GM19324 (cell line): ENCODE measurements at regions not wholly inside any gene's neighbourhood (a gene's known extent, or its start where the extent isn't known, plus 50 kb on each side); places are given as distances from the start of the nearest gene placed in this dataset.

Experiments
- ATAC-seq: cut with Tn5 transposase; IDR thresholded peaks from one replicate; pipeline ENCODE4 v1.9.1; 2021; ENCODE audit warnings: mild to moderate bottlenecking, moderate library complexity; ENCODE audit not compliant: unreplicated experiment, low FRiP score

DNA sequence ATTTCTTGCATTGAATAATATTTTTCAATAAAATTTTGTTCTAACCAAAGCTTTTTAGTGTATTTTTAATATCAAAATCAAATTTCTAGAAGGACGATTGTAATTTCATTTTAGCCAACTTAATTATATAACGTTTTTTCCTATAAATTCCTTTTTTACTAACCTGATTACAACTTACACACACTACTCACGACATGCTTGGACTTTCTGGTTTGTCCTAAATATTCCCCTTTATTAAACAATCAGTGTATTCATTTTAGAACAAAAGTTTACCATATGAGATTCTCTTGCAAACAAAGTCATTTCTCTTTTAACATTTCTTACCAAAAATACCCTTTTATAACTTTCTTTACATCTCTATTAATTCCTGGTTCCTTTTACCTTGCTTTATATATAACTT is 173.7 kb downstream of the PWWP3B start:
- ATAC-seq: no peak

DNA sequence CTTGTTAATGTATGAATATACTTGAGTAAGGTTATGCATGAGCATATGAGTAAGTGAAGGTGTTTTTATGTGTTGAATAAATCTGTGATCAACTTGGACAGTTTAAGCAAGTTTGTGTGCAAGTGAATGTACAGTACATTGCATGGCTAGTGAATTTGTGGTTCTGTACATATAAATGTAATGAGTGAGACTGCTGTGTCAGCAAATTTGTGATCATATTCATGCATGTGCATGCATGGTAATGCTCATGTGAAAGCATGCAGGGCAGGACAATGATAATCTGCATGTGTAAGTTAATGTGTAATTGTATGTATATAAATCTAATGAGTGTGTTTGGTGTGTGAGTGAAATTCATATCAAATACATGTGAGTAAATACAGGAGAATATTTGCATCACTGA is 188.5 kb downstream of the PWWP3B start:
- no peak for ATAC-seq

DNA sequence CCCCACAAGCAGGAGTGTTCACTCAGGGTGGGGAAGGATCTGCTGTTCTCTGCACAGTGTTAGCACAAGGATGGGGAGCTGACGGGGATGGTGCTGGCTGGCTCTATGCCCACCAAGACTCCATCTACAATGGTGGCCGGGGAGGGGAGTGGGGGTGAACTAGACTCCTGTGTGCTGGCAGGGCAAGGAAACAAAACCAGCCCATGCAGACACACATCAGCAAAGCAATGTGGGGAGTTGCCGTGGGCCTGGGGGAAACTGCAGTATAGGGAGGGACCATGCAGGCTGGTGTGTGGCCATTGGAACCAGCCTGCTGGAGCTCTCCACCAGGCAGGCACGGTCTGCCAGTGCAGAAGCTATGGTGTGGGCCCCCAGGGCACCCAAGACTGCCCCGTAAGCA is 195.1 kb downstream of the PWWP3B start:
- ATAC-seq: no peak

DNA sequence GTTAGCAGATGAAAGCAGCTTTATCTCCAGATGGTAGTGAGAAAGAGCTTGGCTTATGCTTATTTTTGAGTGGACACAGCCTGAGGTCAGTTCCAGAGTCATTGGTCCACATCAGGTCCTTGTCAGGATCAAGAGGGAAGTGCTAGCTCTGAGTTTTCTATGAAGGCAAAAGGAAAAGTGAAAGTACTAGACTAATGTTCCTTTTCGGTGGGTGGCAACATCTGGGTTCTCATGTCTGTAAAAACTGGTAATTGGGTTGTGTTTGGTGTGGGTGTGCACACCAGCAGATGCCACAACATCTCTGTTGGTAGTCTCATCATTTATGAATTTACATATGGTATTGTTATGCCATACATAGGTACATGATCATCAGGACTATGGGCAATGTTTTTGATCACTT is 210.5 kb downstream of the PWWP3B start:
- no peak for ATAC-seq

DNA sequence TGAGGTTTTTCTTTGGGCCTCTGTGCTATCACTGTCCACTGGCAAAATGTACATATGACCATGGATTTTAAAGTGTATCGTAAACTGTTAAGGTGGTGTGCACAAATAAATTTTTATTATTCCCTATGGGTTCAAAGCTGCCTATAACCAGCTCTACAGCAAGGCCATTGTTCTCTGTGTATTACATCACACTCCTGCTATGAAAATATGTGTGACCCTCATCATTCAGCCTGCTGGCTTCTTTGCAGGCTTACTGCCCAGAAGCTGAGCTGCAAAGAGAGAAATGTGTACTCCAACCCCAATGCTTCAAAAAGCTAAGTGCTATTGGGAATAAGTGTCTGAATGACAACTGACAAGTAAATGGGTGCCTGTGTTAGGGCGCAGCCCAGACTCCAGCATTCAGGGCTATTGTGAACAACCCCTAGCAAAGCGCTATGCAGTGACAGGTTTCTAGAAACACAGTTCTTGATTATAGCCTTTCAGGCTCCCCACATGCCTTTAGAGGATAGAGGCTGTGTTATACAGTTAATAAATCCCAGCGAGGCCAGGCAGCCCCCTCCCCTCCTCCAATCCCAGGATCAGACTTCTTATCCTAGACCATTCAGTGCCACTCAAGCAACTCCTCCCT is 220.4 kb upstream of the RADX start:
- ATAC-seq: no peak

DNA sequence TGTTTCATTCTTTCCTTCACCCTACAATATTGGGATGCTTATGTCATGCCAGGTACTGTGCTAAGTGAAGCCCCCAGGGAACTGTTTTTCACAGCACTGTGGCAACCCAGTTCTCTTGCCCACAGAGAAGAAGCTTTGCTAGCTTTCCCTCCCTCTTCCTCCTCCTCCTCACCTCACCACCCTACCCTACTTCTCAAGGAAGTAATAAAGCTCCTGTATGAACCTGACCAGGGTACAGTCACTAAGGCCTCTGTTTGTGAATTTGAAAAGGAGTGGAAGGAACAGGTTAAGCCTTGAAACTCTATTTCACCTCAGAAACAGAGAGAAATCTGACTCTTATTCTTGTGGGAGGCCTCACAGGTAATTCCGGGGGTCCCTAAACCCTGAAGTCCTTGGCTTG is 219.4 kb upstream of the RADX start:
- no peak for ATAC-seq

DNA sequence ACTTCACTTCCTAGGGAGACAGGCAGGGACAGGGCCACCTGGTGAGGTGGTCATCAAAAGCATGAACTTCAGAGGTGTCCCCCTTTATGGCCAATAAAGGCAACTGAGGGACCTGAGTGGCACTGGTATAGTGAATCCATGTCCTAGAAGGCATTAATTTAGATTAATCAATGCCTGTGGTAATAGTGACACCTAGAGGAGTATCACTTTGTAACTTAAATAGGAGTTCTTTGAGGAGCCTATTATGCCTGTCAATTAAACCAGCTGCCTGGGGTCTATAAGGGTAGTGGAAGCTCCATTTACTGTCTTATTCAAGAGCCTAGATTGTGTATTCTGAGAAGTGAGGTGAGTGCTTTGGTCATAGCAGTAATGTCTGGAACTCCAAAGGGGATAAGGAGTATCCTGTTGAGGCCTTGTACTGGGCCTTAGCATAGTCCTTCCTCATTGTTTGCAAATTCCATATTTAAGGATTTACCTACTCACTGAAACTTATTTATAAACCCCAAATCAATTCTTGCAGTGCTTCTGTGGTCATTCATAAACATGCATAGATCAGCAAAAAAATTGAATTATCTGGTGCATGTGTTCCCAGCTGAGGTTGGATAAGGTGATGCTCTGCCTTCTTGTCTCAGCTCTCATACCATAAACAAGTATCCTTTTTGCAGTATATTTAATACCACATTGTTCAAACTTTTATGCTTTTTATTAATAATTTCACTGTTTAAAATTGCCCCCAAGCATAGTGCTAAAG is 213.8 kb upstream of the RADX start:
- no peak for ATAC-seq

DNA sequence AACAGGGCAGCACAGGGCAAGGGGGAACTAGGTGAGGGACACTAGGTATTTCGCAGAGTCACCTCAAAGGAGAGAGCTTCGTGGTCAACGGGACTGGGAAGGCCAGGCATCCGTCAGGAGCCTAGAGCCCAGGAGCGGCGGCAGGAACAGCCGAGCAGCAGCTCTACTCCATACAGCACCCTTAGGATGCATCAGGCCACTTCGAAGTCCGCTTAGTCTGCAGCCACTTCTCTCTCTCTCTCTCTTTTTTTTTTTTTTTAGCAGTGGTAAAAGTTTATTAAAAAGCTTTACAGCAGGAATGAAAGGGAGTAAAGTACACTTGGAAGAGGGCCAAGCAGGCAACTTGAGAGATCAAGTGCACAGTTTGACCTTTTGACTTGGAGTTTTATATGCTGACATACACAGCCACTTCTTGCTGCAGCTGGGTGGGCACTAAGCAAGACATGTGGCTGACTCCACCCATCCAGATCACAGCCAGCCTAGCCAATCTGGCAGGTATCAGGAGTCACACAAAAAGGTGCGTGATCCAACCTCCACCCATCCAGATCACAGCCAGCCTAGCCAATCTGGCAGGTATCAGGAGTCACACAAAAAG is 209.7 kb upstream of the RADX start:
- no peak for ATAC-seq

DNA sequence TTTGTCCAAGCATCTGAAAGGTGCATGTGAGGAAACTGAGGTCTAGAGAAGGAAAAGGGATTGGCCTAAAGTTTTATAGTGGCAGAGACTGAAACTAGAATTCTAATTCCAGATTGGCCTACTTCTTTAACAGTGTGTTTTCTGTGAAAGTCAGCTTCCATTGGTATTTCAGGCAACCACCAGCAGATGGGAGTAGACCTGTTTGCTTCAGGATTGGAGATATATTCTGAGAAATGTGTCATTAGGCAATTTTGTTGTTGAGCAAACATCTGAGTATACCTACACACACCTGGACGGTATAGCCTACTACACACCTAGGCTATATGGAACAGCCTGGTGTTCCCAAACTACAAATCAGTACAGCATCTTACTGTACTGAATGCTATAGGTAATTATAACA is 207.3 kb upstream of the RADX start:
- no peak for ATAC-seq

DNA sequence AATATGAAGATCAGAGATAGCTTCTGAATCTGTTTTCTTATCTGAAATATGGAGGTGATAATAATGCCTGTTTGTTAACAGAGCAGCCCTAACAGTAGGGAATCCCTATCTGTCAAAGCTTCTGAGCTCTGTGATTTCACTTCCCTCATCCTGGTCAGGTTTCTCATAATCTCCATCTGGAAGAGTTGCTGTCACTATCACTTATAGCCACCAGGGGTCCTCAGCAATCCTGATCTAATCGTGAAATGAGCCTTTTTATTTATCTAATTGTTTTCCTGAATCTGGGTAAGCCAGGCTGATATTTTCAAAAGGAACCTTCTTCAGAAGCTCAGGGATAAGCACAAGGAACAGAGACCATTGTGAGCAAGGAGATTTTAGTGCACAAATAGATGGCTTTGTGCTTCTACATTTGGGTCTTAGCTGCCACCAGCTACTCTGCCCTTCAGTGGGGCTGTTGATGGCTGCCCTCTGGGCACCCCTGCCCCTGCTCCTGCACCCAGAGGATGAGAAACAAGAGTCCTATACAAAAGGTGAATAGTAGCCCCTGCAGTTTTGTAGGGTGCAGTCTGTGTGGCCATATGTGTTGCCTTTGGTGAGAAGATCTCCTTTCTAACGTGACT is 196.4 kb upstream of the RADX start:
- peak; percentile 80 for ATAC-seq

DNA sequence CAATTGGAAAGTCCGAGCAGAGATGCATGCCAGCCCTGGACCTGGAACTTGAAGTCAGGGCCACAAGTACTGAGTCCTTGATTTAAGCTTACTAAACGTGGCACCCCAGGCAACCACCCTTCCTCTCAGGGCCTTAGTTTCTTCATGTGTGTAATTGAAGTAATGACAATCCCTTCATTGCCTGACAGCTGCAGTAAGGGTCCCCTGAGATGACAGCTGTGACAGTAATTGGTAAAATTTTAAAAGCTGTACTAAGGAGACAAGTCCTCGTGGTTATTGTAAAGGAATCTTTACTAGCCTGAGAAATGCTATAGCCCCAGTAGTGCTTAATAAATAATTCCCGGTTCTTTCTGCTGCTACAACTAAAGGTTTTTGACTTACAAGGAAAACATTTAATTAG is 175.1 kb upstream of the RADX start:
- no peak for ATAC-seq

DNA sequence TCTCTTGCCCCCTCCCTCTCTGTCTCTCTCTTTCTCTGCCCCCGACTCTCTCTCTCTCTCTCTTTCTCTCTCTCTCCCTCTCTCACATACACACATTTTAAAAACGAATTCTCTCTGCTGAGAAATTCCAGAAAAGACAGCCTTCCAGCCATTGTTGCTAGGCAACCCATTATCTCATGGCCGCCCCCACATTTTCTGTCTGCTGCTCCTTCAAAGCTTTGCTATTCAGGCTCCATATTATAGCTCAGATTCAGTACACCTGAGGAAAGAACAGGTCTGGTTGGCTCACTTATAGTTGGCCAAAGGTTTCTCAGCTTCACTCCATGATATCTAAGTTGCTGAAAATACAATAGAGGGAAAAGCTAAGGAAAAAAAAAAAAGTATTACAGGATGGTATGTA is 174.4 kb upstream of the RADX start:
- no peak for ATAC-seq

DNA sequence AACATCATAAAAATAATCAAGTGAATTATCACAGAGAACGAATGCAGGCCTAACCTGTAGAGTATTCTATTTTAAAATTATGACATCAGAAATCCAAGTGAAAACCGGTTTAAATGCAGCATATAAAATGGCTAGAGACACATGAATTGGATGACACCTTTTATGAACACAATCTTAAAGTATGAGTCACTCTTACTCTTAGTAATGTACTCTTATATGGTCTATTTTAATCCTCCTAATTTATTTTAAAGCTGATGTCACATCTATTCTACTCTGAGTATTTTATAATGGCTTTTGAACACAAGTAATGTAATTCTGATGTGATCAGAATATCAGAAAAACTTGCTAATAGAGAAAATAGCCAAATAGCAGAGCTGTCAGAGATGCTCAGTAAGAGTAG is 161.4 kb upstream of the RADX start:
- no peak for ATAC-seq

DNA sequence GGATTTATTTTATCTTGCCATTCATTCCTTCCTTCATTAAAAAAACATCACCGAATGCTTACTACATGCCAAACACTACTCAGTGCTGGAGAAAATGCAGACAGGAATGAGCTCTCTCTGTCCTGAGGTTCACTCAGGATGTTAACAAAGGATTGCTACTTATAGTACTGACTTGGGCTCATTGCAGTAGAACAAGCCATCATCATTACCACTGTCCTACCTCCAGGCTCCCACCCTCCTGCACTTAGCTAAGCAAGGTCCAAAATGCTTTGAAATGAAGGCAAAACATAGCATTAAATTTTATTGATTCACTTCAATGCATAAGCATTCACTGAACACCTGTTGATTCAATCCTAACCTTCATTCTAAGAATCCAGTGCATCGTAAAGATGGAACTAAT is 159.8 kb upstream of the RADX start:
- ATAC-seq: no peak

DNA sequence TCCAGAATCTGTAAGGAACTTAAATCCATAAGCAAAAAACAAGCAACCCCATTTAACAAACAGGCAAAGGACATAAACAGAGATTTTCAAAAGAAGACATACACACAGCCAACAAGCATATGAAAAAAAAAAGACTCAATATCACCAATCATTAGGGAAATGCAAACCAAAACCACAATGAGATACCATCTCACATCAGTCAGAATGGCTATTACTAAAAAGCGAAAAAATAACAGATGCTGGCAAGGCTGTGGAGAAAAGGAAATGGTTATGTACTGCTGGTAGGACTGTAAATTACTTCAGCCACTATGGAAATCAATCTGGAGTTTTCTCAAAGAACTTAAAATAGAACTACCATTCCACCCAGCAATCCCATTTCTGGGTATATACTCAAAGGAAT is 156.8 kb upstream of the RADX start:
- ATAC-seq: no peak

DNA sequence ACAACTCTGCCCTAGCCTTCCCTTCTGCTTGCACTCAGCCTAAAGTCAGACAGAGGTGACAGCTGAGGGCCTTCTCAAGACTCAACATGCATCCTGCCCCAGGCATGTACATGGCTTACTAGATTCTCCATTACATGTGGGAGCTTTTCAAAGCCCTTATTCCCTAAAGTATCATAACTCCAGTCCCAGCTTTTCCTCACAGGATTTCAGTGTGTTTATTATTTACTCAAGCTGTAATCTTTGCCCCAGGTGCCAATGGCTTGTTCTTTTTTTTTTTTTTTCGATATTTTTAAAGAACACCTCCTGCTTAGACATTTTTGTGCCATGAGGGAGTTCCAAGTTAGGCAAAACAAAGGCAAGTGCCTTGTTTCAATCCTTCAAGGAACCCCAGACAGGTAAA is 154.0 kb upstream of the RADX start:
- no peak for ATAC-seq

DNA sequence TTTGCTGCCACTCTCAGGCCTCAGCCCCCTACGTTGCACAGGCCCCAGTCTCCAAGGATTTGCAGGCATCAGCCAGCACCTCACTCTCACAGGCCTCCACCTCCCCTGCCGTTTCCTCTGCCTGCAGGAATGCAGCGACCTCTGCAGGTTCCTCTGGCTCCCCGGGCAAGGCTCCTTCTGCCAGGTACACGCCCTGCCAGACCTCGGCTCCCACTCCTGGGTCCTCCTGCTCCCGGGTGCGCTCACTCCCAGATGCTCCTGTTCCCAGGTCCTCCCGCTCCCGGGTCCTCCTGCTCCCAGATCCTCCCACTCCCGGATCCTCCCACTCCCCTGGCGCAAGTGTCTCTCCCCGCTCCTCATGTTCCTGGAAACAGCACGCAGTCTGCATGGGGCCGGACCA is 144.4 kb upstream of the RADX start:
- ATAC-seq: no peak

DNA sequence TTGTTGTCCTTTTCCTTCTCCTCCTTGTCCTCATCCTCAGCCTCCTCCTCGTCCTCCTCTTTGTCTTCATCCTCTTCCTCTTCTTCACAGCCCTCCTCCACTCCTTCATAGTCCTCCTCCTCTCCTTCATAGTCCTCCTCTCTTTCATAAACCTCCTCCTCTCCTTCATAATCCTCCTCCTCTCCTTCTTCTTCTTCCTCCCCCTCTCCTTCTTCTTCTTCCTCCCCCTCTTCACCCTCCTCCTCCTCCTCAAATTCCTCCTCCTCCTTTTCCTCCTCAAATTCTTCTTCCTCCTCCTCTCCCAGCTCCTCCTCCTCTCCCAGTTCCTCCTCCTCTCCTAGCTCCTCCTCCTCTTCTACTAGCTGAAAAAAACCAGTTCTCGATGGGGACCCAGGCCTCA is 143.8 kb upstream of the RADX start:
- ATAC-seq: no peak

DNA sequence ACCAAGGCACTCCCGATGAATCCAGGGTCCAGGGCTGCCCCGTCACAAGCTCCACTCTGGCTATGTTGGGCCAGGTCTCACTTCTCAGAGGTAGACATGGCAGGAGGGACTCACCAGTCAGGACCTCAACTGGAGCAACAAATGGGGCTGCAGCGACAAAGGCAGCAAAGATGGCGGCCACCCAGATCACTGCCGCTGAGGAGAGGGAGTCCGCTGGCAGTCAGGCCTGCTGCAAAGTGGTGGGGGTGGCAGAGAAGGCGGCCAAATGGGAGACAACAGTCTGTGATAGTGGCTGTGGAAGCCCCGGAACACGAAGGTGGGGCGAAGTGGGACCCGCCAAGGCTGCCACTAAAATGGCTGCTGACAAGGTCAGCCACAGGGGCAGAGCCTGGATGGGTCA is 143.3 kb upstream of the RADX start:
- no peak for ATAC-seq

DNA sequence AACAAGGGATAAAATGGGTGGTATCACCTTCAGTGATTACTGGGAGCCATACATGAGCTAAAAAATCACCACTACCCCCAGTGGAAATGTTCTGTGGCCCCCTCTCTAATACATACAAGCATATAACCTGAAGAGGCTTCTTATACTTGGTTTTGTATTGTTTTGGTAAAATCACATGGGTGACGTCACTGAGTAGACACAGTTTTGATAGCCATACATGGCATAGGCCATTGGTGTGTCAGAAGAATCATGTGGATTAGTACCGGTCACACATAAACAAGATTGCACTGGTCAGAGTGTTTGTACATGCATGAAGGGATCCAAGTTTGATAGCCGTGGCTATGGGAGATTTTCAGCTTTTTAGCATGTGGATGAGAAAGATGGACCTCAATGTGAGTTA is 131.9 kb upstream of the RADX start:
- no peak for ATAC-seq

DNA sequence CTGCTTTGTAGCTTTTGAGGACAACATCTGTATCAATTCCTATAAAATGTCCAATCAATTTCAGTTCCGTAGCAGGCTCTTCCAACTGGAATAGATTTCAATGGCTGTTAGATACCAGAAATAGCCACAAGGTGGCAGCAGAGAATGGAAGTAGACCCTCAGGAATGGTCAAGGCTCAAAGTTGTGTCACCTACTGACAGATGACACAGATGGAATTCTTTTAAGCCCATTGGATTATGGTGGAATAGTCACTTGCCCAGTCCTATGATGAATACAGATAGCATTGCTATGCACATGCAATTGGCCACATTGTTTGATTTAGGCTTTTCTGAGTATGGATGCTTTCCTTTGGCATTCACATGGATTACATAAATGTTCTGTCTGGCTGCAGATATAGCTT is 130.4 kb upstream of the RADX start:
- no peak for ATAC-seq

DNA sequence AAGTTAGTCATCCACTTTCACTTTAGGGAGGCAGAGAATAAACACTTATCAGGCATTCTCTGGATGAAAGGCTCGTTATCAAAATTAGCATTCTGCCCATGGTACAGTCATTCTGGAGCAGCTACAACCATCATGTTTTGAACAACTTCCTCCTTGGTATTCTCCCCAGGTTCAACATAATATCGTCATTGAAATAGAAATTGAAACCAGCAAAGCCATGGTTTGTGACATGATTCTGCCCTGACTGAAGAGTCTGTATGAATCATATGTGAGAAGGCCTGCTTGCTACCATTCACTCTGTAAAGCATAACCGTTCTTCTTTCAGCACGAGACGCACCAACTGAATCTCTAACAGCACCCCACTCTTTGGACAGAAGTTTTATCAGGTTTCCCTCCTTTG is 127.5 kb upstream of the RADX start:
- ATAC-seq: peak; percentile 95
